ENCODE measurements at regions not wholly inside any gene's neighbourhood (a gene's known extent, or its start where the extent isn't known, plus 50 kb on each side); places are given as distances from the start of the nearest gene placed in this dataset.
"Not testable (repeated sequence)": the region's sequence is repeated elsewhere in the genome, so short reads cannot be mapped to it uniquely, and the experiment has no call there.

GRCh38 chr15:79492065-79492464 lies 59.9 kb downstream of the MINAR1 start:
- no peak for DNase-seq

DNA sequence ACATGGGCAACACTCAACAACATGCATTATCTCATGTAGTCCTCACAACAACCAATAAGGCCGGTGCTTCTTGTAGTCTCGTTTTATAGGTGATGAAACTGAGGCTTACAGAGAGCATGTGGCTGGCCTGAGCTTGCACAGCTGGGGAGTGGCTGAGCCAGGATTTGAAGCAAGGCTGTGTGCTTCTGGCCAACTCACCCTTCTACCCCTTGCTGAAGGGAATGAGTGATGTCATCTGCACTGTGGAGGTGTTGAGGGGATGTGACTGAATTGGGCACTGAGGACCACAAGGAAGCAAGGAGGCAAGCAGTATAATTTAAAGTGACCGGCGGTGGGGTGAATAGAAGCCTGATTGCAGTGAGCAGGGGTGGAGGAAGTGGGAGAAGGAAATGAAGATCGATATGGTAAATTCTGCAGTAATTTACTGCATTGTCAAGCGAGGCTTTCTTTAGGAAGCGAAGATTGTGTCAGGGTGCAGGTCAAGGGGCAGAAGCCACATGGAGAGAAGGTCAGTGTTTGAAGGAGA lies 62.3 kb downstream of the MINAR1 start:
- DNase-seq, result no peak

DNA sequence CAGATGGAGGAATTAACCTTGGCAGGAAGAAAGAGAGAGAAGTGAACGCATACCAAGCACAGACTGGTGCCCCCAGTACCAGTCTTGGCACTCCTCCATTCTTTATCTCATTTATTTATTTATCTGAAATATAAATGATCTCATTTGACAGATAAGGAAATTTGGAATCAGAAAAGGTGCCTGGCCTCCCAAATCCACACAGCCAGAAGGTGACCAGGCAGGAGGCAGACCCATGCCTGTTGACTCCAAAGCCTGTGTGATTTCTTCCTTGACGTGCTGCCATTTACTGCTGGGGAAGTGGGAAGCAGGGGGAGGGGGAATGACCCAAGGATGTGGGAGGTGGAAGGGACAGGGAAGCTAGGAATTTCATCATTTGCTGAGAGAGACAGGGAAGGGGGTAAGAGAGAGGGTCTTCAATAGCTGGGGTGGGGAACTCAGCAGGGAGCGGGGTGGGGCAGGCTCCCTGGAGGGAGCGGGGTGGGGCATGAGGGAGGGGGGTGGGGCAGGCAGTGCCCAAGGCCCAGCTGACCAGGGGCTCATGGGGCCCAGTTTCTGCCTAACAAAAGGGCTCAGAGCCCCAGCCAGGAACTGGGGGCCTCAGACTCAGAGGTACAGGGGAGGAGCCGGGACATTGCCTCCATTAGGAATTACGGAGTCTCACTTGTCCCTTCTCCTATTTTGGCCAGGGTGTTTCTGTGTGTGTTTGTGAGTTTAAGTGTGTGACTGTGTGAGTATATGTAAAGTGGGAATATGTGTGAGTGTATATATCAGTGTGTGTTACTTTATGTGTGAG lies 63.0 kb downstream of the MINAR1 start:
- no peak for DNase-seq

DNA sequence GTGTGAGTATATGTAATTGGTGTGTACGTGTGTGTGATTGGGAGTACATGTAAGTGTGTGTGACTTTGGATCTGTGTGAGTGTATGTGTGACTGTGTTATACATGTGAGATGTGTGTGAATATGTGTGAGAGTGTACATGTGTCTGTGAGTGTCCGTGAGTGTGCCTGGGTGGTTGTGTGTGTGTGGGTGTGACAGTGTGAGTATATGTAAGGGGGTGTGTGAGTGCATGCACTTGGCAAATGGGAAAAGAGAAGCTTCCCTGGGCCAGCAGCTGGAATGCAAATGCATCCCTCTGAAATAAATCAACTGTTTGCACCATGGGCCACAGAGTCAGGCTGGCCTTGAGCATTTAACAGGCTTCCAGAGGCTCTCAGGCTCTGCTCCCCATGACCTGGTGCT lies 63.6 kb downstream of the MINAR1 start:
- DNase-seq, result no peak

DNA sequence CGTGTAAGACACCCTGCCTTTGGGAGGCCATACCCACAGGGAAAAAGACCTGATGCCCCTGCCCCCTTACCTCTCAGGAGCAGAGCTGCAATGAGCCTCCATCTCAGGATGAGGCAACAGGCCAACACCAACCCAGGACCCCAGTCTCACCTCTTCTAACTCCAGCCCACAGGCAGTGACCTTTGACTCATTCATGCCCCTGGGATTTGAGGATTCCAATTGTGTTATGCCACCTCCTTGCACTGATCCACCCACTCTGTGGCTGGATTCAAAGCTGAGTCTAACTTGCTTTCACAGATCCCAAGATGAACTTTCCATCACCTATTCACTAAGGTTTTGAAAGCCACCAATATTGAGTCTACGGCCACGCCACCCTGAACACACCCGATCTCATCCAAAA lies 64.7 kb downstream of the MINAR1 start:
- DNase-seq, result no peak

- DNase-seq, result no peak
These were observed 69.0 kb downstream of the MINAR1 start for GRCh38 chr15:79501086-79501485.

DNA sequence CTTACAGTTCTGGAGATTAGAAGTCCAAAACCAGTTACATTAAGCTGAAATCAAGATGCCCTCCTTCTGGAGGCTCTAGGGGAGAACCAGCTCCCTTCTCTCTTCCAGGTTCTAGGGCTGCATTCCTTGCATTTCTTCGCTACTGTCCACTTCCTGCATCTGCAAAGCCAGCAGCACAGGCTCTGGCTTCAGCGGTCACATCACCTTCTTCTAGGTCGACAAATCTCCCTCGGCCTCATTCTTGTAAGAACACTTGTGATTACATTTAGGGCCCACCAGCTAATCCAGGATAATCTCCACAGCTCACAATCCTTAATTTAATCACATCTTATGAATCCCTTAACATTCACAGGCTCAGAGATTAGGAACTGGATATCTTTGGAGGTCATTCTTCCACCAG lies 73.8 kb downstream of the MINAR1 start:
- DNase-seq, result no peak

DNA sequence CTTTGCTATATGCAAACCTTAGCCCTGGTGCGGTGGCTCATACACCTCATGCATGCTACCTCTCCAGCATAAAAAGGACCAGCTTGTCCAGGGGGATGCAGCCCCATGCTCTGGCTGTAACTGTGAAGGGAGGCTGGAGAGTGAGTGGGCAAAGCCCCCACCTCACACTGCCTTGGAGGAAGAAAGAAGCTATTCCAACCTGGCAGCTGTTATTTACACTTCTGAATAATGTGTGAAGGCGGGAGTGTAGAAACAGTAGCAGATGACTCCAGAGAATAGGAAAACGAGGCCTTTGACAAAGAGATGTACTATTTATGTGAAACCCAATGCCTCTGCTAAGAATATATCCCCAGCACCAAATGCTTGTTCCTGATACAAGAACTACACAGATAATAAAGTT lies 80.7 kb downstream of the MINAR1 start:
- DNase-seq, result not testable (repeated sequence)

GRCh38 chr15:79513417-79513816 lies 81.3 kb downstream of the MINAR1 start:
- DNase-seq, result no peak

- no peak for DNase-seq
These were observed 81.8 kb downstream of the MINAR1 start for GRCh38 chr15:79513940-79514339.

DNA sequence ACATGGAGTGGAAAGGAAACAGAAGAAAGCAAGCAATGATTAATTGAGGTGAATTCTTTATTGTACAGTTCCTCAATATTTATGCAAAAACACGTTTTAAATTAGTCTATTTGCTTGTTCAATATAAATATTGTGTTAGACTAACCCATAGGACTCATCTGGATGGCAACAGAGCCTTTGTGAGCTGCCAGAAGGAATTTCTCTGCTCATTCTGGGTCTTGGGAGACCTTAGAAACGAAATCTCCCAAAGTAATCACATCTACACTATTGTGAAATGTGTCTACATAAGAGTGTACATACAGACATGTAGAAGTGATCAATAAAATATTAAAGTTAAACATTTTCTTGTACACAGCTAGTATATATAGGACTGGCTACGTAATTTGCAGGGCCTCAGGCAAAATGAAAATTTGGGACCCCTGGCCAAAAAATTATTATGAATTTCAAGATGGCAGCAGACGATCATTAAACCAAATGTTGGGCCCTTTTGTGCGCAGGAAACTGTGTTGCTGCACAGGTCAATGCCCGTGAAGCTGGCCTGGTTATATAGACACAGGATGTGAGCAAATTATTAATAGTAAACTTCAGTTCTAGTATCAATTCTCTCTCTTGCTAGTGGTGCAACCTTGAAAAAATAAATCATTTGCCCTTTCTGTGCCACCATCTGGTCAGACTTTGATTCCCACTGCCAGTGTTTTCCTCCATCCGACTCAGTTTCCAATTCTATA lies 83.3 kb downstream of the MINAR1 start:
- DNase-seq, result no peak

DNA sequence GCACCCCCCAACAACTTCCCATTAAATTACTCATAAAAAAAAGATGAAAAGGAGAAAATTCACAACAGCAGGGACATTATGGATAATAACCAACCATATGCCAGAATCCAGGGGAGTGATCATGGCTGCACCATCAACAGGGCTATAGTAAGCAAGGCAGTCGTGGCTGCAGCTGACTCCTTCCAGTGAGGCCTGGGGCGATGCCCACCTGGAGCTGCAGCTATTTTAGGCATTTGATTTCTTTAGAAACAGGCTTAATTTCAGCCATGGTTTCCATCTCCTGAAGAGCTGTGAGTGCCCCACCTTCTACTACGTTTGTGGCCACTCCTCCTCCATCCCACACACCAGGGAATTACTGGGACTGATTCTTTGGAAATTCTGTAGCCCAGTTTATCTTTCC lies 84.0 kb downstream of the MINAR1 start:
- DNase-seq, result no peak

DNA sequence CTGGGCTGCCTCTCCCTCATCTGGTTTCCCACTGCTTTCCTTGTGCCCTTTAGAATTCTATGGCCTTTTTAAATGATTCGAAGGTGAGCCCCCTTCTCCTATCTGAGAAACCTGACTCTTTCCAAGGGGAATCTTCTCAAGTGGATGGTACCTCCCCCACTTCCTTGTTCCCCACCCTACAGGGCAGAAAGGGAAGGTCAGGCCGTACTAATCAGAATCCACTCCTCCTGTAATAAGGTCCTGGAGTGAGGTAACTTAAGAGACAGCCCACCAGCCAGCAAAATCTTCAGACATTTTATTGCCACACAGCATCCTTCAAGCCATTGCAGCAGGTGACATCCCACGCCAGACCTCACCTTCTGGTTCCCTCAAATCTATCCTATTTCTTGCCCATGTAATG lies 84.5 kb downstream of the MINAR1 start:
- no peak for DNase-seq

DNA sequence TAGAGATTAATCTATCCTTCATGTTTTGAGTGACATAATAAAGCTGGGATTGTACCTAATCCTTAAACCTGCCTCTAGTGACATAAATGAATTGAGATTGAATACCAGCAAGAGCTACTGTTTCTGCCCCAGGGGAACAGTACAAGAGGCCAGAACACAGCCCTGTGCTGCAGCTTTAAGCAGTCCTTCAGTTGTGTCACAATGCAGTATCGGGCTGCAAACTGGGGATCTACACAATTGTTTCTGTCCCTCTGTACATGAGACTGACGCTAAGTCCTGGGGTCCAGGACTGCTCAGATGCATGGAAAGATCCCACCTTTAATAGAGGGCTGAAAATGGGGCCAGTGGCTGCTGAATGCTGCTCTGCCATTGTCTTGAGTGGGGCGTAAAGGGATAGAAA lies 87.5 kb downstream of the MINAR1 start:
- no peak for DNase-seq

GRCh38 chr15:79520654-79521053 lies 88.5 kb downstream of the MINAR1 start:
- DNase-seq, result no peak

DNA sequence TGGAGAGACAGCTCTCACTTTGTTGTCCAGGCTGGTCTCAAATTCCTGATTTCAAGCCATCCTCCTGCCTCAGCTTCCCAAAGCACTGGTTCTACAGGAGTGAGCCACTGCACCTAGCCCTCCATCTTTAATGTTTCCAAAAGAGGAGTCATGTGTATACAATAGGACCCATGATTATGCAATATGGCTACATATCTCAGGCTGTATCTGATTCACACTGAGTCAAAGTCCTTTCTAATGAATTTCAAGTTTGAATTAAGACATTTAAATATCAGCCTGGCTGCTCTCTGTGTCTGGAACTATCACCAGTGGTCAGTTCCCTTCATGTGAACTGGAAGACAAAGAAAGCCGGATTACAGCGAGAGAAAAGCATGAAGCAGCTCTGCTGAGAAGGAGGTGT lies 90.5 kb downstream of the MINAR1 start:
- no peak for DNase-seq

GRCh38 chr15:79523266-79523665 lies 91.1 kb downstream of the MINAR1 start:
- DNase-seq, result no peak

DNA sequence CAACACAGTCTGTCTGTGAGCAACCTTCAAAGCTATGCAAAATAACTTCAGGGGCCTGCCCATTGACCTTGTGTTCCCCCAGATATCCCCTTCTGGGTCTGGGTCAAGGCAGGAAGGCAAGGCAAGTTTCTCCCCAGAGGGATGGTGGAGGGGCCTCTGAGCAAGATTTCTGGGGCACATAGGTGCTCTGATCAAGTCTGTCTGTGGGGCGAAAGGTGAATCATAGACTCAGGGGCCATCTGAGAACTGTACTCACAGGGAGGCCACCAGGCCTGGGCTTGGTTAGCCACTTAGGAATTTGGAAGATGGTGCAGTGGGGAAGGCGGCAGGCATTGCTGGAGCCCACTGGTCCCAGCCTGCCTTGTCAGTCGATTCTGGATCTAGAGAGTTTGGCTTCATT lies 92.4 kb downstream of the MINAR1 start:
- DNase-seq, result no peak

GRCh38 chr15:79526376-79526775 lies 94.2 kb downstream of the MINAR1 start:
- no peak for DNase-seq

DNA sequence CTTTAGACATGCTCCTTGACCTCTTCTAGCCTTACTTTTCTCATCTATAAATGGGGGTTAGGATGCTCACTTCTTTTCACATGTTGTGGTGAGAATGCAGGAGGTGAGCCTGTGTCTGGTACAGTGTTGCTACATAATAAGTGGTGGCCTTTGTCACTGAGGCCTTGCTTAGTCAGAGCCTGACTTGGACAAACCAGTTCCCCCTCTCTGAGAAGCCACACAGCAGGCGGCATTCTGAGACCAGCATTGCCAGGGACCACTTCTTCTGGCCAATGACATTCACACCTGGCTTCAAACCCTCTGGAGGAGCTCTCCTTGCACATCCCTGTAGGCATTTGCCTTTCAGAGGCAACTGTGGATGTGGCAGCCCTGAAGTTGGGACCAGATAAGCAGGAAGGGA lies 95.7 kb downstream of the MINAR1 start:
- DNase-seq, result no peak

- no peak for DNase-seq
These were observed 97.1 kb downstream of the MINAR1 start for GRCh38 chr15:79529157-79529785.

- DNase-seq, result no peak
These were observed 103.4 kb downstream of the MINAR1 start for GRCh38 chr15:79535536-79535935.

GRCh38 chr15:79538527-79538926 lies 106.4 kb downstream of the MINAR1 start:
- DNase-seq, result no peak

GRCh38 chr15:79539401-79539800 lies 107.3 kb downstream of the MINAR1 start:
- DNase-seq, result no peak
